H4 (cell line): ENCODE measurements at regions not wholly inside any gene's neighbourhood (a gene's known extent, or its start where the extent isn't known, plus 50 kb on each side); places are given as distances from the start of the nearest gene placed in this dataset.

ENCODE experiments used
- DNase-seq: peaks from one replicate; pipeline ENCODE4 v3.0.0-alpha.2; 2015; ENCODE audit warnings: low spot score

GRCh38 chr3:188095431-188095830 is 58.5 kb upstream of the LPP start:
- DNase-seq, result no peak

GRCh38 chr3:188097791-188098190 is 56.2 kb upstream of the LPP start:
- DNase-seq, result no peak

GRCh38 chr3:188099907-188100306 is 54.0 kb upstream of the LPP start:
- DNase-seq, result no peak

GRCh38 chr3:188102861-188103547 is 51.0 kb upstream of the LPP start:
- DNase-seq, result no peak

GRCh38 chr3:188104050-188104449 is 49.9 kb upstream of the LPP start:
- no peak for DNase-seq
